SK-N-SH treated with all-trans-retinoic acid at 6 μM for 48 hours (cell line): ENCODE measurements at regions not wholly inside any gene's neighbourhood (a gene's known extent, or its start where the extent isn't known, plus 50 kb on each side); places are given as distances from the start of the nearest gene placed in this dataset.

ENCODE experiments used
- ATAC-seq: fragments of 200-7000 bp; cut with Tn5 transposase; 3 replicates; pipeline ENCODE4 v1.9.1; 2020; ENCODE audit warnings: mild to moderate bottlenecking, moderate library complexity
- BACH2 ChIP-seq: fragments of 250-450 bp; sonication (Bioruptor Pico); IDR thresholded peaks from 2 replicates; pipeline ENCODE4 v1.9.0; 2021; ENCODE audit warnings: mild to moderate bottlenecking, borderline replicate concordance
- CREB5 ChIP-seq: fragments of 250-450 bp; sonication (Bioruptor Pico); IDR thresholded peaks from 2 replicates; pipeline ENCODE4 v1.5.1; 2020; ENCODE audit warnings: low read depth, mild to moderate bottlenecking, moderate library complexity
- CSRNP3 ChIP-seq: fragments of 250-450 bp; sonication (Bioruptor Pico); IDR thresholded peaks from 2 replicates; pipeline ENCODE4 v1.5.1; 2021; ENCODE audit warnings: mild to moderate bottlenecking, moderate library complexity
- ESRRG ChIP-seq: fragments of 250-450 bp; sonication (Bioruptor Pico); IDR thresholded peaks from 2 replicates; pipeline ENCODE4 v1.6.1; 2021; ENCODE audit warnings: mild to moderate bottlenecking
- GLIS3 ChIP-seq: fragments of 250-450 bp; sonication (Bioruptor Pico); IDR thresholded peaks from 2 replicates; pipeline ENCODE4 v1.5.0; 2020; ENCODE audit warnings: mild to moderate bottlenecking, moderate library complexity
- ISL1 ChIP-seq: fragments of 250-450 bp; sonication (Bioruptor Pico); IDR thresholded peaks from 2 replicates; pipeline ENCODE4 v2.1.2; 2022; ENCODE audit warnings: mild to moderate bottlenecking, moderate library complexity
- PATZ1 ChIP-seq: fragments of 250-450 bp; sonication (Bioruptor Pico); IDR thresholded peaks from 2 replicates; pipeline ENCODE4 v1.8.0; 2020; ENCODE audit warnings: mild to moderate bottlenecking, moderate library complexity, borderline replicate concordance
- POU6F1 ChIP-seq: fragments of 250-450 bp; sonication (Bioruptor Pico); IDR thresholded peaks from 2 replicates; pipeline ENCODE4 v1.8.0; 2021; ENCODE audit warnings: low read depth, mild to moderate bottlenecking, moderate library complexity, borderline replicate concordance
- RARB ChIP-seq: fragments of 250-450 bp; sonication (Bioruptor Pico); IDR thresholded peaks from 2 replicates; pipeline ENCODE4 v1.8.0; 2021; ENCODE audit warnings: mild to moderate bottlenecking, moderate library complexity
- TCF4 ChIP-seq: fragments of 250-450 bp; sonication (Bioruptor Pico); IDR thresholded peaks from 2 replicates; pipeline ENCODE4 v1.8.0; 2021; ENCODE audit warnings: mild to moderate bottlenecking, moderate library complexity, borderline replicate concordance
- TOX ChIP-seq: fragments of 250-450 bp; sonication (Bioruptor Pico); IDR thresholded peaks from 2 replicates; pipeline ENCODE4 v1.8.0; 2021; ENCODE audit warnings: mild to moderate bottlenecking, moderate library complexity, borderline replicate concordance
- TSHZ2 ChIP-seq: fragments of 250-450 bp; sonication (Bioruptor Pico); IDR thresholded peaks from 2 replicates; pipeline ENCODE4 v1.5.0; 2020; ENCODE audit warnings: mild to moderate bottlenecking, moderate library complexity
- ZFP3 ChIP-seq: fragments of 250-450 bp; sonication (Bioruptor Pico); IDR thresholded peaks from 2 replicates; pipeline ENCODE4 v1.5.0; 2020; ENCODE audit warnings: mild to moderate bottlenecking, moderate library complexity
- ZFP30 ChIP-seq: fragments of 450-650 bp; formaldehyde crosslinking; IDR thresholded peaks from 2 replicates; pipeline ENCODE4 v1.5.0; 2022; ENCODE audit warnings: mild to moderate bottlenecking, moderate library complexity
- ZNF565 ChIP-seq: fragments of 450-650 bp; formaldehyde crosslinking; conservative IDR thresholded peaks from 2 replicates; pipeline ENCODE4 v1.5.0; 2020; ENCODE audit warnings: low read depth, mild to moderate bottlenecking, moderate library complexity

- TF ChIP-seq PATZ1 (CRISPR knock-in tag), result no peak
- no peak for TF ChIP-seq BACH2
- no peak for TF ChIP-seq POU6F1 (CRISPR knock-in tag)
- TF ChIP-seq, all 23 proteins: peak for 0
Measured at GRCh38 chr9:1222511-1222910, 172.4 kb downstream of the DMRT2 start (continued).

- TF ChIP-seq GLIS3 (CRISPR knock-in tag), result no peak
- TF ChIP-seq CREB5 (CRISPR knock-in tag), result no peak
- no peak for TF ChIP-seq CSRNP3 (CRISPR knock-in tag)
- no peak for TF ChIP-seq POU6F1 (CRISPR knock-in tag)
- TF ChIP-seq TCF4 (CRISPR knock-in tag), result no peak
- no peak for TF ChIP-seq PATZ1 (CRISPR knock-in tag)
- no peak for TF ChIP-seq ISL1 (CRISPR knock-in tag)
- no peak for TF ChIP-seq ESRRG
- TF ChIP-seq TSHZ2 (CRISPR knock-in tag), result no peak
- no peak for TF ChIP-seq RARB (CRISPR knock-in tag)
- TF ChIP-seq TOX (CRISPR knock-in tag), result no peak
- no peak for TF ChIP-seq ZNF565 (CRISPR knock-in tag)
- no peak for TF ChIP-seq ZFP30 (CRISPR knock-in tag)
- TF ChIP-seq BACH2, result no peak
- no peak for TF ChIP-seq ZFP3 (CRISPR knock-in tag)
- ATAC-seq, result no peak
Measured at GRCh38 chr9:1231998-1232919, 182.1 kb downstream of the DMRT2 start.
